Mammary epithelial cell (primary cell): ENCODE measurements at regions not wholly inside any gene's neighbourhood (a gene's known extent, or its start where the extent isn't known, plus 50 kb on each side); places are given as distances from the start of the nearest gene placed in this dataset.

ENCODE experiments used
- EZH2 ChIP-seq: IDR thresholded peaks from 2 replicates; pipeline ENCODE4 v1.6.1; 2012; ENCODE audit warnings: low read length, inconsistent platforms, borderline replicate concordance
- TF ChIP-seq, protein P1 (sequence below), 2 donors: IDR thresholded peaks in 1 of 2; conservative IDR thresholded peaks in 1 of 2; 2 replicates each; pipeline ENCODE4 v1.5.1; 2011 to 2012; ENCODE audit warnings: inconsistent platforms in 2 of 2, low read length in 2 of 2, mild to moderate bottlenecking in 2 of 2, control low read depth in 1 of 2, low read depth in 1 of 2; ENCODE audit not compliant: insufficient read depth in 1 of 2; ENCODE audit errors: extremely low read depth in 1 of 2

DNA sequence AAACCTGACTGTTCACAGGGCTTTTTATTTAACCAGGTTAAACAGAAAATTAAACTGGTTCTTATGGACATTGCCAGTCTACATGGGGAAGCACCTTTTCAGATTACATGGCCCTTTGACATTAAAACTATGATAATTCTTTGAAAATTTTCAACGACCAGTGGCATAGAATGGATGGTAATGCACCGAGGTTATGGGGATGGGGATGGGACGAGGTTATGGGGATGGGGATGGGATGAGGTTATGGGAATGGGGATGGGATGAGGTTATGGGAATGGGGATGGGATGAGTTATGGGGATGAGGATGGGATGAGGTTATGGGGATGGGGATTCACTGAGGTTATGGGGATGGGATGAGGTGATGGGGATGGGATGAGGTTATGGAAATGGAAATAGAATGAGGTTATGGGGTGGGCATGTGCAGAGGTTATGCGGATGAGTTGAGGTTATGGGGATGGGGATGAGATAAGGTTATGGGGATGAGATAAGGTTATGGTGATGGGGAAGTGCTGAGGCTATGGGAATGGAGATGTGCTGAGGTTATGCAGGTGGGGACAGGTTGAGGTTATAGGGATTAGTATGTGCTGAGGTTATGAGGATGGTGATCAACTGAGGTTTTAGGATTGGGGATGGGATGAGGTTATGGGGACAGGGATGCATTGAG lies 541.9 kb downstream of the CDH26 start:
- TF ChIP-seq, protein P1, sequence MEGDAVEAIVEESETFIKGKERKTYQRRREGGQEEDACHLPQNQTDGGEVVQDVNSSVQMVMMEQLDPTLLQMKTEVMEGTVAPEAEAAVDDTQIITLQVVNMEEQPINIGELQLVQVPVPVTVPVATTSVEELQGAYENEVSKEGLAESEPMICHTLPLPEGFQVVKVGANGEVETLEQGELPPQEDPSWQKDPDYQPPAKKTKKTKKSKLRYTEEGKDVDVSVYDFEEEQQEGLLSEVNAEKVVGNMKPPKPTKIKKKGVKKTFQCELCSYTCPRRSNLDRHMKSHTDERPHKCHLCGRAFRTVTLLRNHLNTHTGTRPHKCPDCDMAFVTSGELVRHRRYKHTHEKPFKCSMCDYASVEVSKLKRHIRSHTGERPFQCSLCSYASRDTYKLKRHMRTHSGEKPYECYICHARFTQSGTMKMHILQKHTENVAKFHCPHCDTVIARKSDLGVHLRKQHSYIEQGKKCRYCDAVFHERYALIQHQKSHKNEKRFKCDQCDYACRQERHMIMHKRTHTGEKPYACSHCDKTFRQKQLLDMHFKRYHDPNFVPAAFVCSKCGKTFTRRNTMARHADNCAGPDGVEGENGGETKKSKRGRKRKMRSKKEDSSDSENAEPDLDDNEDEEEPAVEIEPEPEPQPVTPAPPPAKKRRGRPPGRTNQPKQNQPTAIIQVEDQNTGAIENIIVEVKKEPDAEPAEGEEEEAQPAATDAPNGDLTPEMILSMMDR (conservative IDR thresholded peaks at IDR 0.05 in 1 of 2, IDR thresholded peaks at IDR 0.05 in 1 of 2; ENCODE audit: extremely low read depth in 1 of 2, insufficient read depth in 1 of 2, low read depth in 1 of 2, low read length in 2 of 2): no peak
- no peak for TF ChIP-seq EZH2
